Neural cell (in vitro differentiated cells): ENCODE measurements at regions not wholly inside any gene's neighbourhood (a gene's known extent, or its start where the extent isn't known, plus 50 kb on each side); places are given as distances from the start of the nearest gene placed in this dataset.

Experiments used
- H2AFZ ChIP-seq: fragments of 200-600, 300-800 bp; sonication (generic), shearing (Covaris generic); 2 replicates; pipeline ENCODE4 v1.6.0; 2014; ENCODE audit warnings: low read depth, mild to moderate bottlenecking, antibody characterized with exemption, low read length, moderate library complexity
- H3F3A ChIP-seq: fragments of 200-600 bp; shearing (Covaris generic); 2 replicates; pipeline ENCODE4 v1.6.1; 2016; ENCODE audit warnings: mild to moderate bottlenecking, moderate library complexity, mixed read lengths, antibody characterized with exemption, low read length; ENCODE audit not compliant: insufficient read depth, poor library complexity, severe bottlenecking
- H3K27ac ChIP-seq: fragments of 200-600, 300-800 bp; sonication (generic), shearing (Covaris generic); 2 replicates; pipeline ENCODE4 v1.5.1; 2014; ENCODE audit warnings: mild to moderate bottlenecking, low read length, moderate library complexity
- H3K27me3 ChIP-seq: fragments of 300-800, 200-600 bp; sonication (generic), shearing (Covaris generic); 2 replicates; pipeline ENCODE4 v1.6.0; 2014; ENCODE audit warnings: mild to moderate bottlenecking, low read depth, low read length, moderate library complexity; ENCODE audit not compliant: insufficient read depth
- H3K36me3 ChIP-seq: fragments of 300-800, 200-600 bp; sonication (generic), shearing (Covaris generic); 2 replicates; pipeline ENCODE4 v1.5.1; 2014; ENCODE audit warnings: mild to moderate bottlenecking, antibody characterized with exemption, low read length, moderate library complexity; ENCODE audit not compliant: insufficient read depth
- H3K4me2 ChIP-seq: fragments of 300-800, 200-600 bp; sonication (generic), shearing (Covaris generic); 2 replicates; pipeline ENCODE4 v1.6.0; 2014; ENCODE audit warnings: mild to moderate bottlenecking, low read length
- H3K4me3 ChIP-seq: fragments of 300-800, 200-600 bp; sonication (generic), shearing (Covaris generic); 2 replicates; pipeline ENCODE4 v1.5.1; 2014; ENCODE audit warnings: mild to moderate bottlenecking, low read length, moderate library complexity
- H3K79me2 ChIP-seq: fragments of 200-600 bp; shearing (Covaris generic); replicated peaks from 2 replicates; pipeline ENCODE4 v1.6.0; 2014; ENCODE audit warnings: mild to moderate bottlenecking, low read length, moderate library complexity; ENCODE audit not compliant: insufficient read depth
- H3K9ac ChIP-seq: fragments of 300-800, 200-600 bp; sonication (generic), shearing (Covaris generic); 2 replicates; pipeline ENCODE4 v1.6.1; 2016; ENCODE audit warnings: mild to moderate bottlenecking, low read length, mixed read lengths
- H3K9me2 ChIP-seq: fragments of 200-600 bp; shearing (Covaris generic); 2 replicates; pipeline ENCODE4 v1.6.1; 2016; ENCODE audit warnings: mild to moderate bottlenecking, low read length, mixed read lengths; ENCODE audit not compliant: insufficient read depth
- H3K9me3 ChIP-seq: fragments of 200-600, 300-800 bp; sonication (generic), shearing (Covaris generic); 2 replicates; pipeline ENCODE4 v1.6.1; 2016; ENCODE audit warnings: mild to moderate bottlenecking, mixed run types, low read length, moderate library complexity, mixed read lengths
- H4K20me1 ChIP-seq: fragments of 200-600 bp; shearing (Covaris generic); 2 replicates; pipeline ENCODE4 v1.6.1; 2016; ENCODE audit warnings: mild to moderate bottlenecking, mixed run types; ENCODE audit not compliant: insufficient read depth
- CTCF ChIP-seq: fragments of 450-650 bp; IDR thresholded peaks from 2 replicates; pipeline ENCODE4 v1.5.1; 2014; ENCODE audit warnings: antibody characterized with exemption, mild to moderate bottlenecking, moderate library complexity; ENCODE audit not compliant: poor library complexity, severe bottlenecking
- EP300 ChIP-seq: fragments of 450-650 bp; conservative IDR thresholded peaks from 2 replicates; pipeline ENCODE4 v1.6.1; 2014; ENCODE audit warnings: antibody characterized with exemption, mild to moderate bottlenecking, moderate library complexity; ENCODE audit not compliant: poor library complexity, severe bottlenecking
- EZH2 ChIP-seq: fragments of 200-600, 300-800 bp; shearing (Covaris generic), sonication (generic); IDR thresholded peaks from 2 replicates; pipeline ENCODE4 v1.6.1; 2014; ENCODE audit warnings: antibody characterized with exemption, low read length, borderline replicate concordance, mild to moderate bottlenecking; ENCODE audit not compliant: insufficient read depth, poor library complexity, severe bottlenecking
- MXI1 ChIP-seq: fragments of 450-650 bp; conservative IDR thresholded peaks from 2 replicates; pipeline ENCODE4 v1.6.1; 2014; ENCODE audit warnings: antibody characterized with exemption, mild to moderate bottlenecking; ENCODE audit not compliant: poor library complexity, severe bottlenecking
- POLR2AphosphoS5 ChIP-seq: IDR thresholded peaks from 2 replicates; pipeline ENCODE4 v1.6.1; 2012
- RAD21 ChIP-seq: fragments of 450-650 bp; conservative IDR thresholded peaks from 2 replicates; pipeline ENCODE4 v1.6.1; 2014; ENCODE audit warnings: antibody characterized with exemption, mild to moderate bottlenecking, moderate library complexity
- REST ChIP-seq: IDR thresholded peaks from 2 replicates; pipeline ENCODE4 v1.6.1; 2012; ENCODE audit warnings: borderline replicate concordance
- SMC3 ChIP-seq: fragments of 450-650 bp; conservative IDR thresholded peaks from 2 replicates; pipeline ENCODE4 v1.6.1; 2014; ENCODE audit warnings: antibody characterized with exemption, mild to moderate bottlenecking, moderate library complexity; ENCODE audit not compliant: poor library complexity
- TAF1 ChIP-seq: IDR thresholded peaks from 2 replicates; pipeline ENCODE4 v1.6.1; 2012; ENCODE audit warnings: low read depth

- H3F3A ChIP-seq, result no peaks in the 10 kb centered on the region
- H3K4me3 ChIP-seq, result no peak overlapping the region
- H4K20me1 ChIP-seq, result no peaks in the 10 kb centered on the region
- H3K79me2 ChIP-seq, result no peaks in the 10 kb centered on the region
- no peak overlapping the region for H3K27ac ChIP-seq
- no peaks in the 10 kb centered on the region for H3K9me2 ChIP-seq
- no peak for TF ChIP-seq POLR2AphosphoS5
- TF ChIP-seq SMC3, result no peak
- TF ChIP-seq MXI1, result no peak
- no peak for TF ChIP-seq EP300
- no peak for TF ChIP-seq EZH2
- TF ChIP-seq CTCF, result no peak
- no peak for TF ChIP-seq REST
- no peak for TF ChIP-seq RAD21
- TF ChIP-seq TAF1, result no peak
- no peak overlapping the region for H3K4me2 ChIP-seq
- H3K27me3 ChIP-seq, result no peaks in the 10 kb centered on the region
- H3K9ac ChIP-seq, result no peak overlapping the region
- no peak overlapping the region for H2AFZ ChIP-seq
- H3K9me3 ChIP-seq, result no peaks in the 10 kb centered on the region
- no peaks in the 10 kb centered on the region for H3K36me3 ChIP-seq
Measured at GRCh38 chr1:91610789-91611188, 110.1 kb downstream of the CDC7 start.

- Histone ChIP-seq H3K9me2 (no peaks in the 10 kb centered on the region), H3K9ac (no peak overlapping the region), H3K4me3 (no peak overlapping the region), H3K79me2 (no peaks in the 10 kb centered on the region), H4K20me1 (no peaks in the 10 kb centered on the region), H3K27me3 (no peaks in the 10 kb centered on the region), H3F3A (no peaks in the 10 kb centered on the region), H3K9me3 (no peaks in the 10 kb centered on the region), H3K36me3 (no peaks in the 10 kb centered on the region), H3K27ac (no peak overlapping the region), H2AFZ (no peak overlapping the region), H3K4me2 (no peak overlapping the region)
- TF ChIP-seq POLR2AphosphoS5 (no peak), RAD21 (no peak), MXI1 (no peak), TAF1 (no peak), EZH2 (no peak), EP300 (no peak), CTCF (no peak), REST (no peak)
Measured at GRCh38 chr1:91611483-91611917, 110.8 kb downstream of the CDC7 start.
